Muscle of back (tissue), 3 donors: ENCODE measurements at regions not wholly inside any gene's neighbourhood (a gene's known extent, or its start where the extent isn't known, plus 50 kb on each side); places are given as distances from the start of the nearest gene placed in this dataset.
"Not testable (repeated sequence)": the region's sequence is repeated elsewhere in the genome, so short reads cannot be mapped to it uniquely, and the experiment has no call there.

Source experiments
- DNase-seq, 3 donors: peaks; one replicate each; pipeline versions ENCODE4 v3.0.0 to v3.0.0-alpha.2; 2013

- DNase-seq, result peak in 1 of 3 donors; percentile 25
These were observed 92.9 kb upstream of the FGGY start for GRCh38 chr1:59204001-59204400.

GRCh38 chr1:59206616-59207015 is 90.3 kb upstream of the FGGY start:
- DNase-seq, result not testable (repeated sequence)

GRCh38 chr1:59210430-59210829 is 86.5 kb upstream of the FGGY start:
- not testable (repeated sequence) for DNase-seq

GRCh38 chr1:59212706-59213105 is 84.2 kb upstream of the FGGY start:
- no peak for DNase-seq

GRCh38 chr1:59214248-59215208 is 82.4 kb upstream of the FGGY start:
- DNase-seq, result no peak

DNA sequence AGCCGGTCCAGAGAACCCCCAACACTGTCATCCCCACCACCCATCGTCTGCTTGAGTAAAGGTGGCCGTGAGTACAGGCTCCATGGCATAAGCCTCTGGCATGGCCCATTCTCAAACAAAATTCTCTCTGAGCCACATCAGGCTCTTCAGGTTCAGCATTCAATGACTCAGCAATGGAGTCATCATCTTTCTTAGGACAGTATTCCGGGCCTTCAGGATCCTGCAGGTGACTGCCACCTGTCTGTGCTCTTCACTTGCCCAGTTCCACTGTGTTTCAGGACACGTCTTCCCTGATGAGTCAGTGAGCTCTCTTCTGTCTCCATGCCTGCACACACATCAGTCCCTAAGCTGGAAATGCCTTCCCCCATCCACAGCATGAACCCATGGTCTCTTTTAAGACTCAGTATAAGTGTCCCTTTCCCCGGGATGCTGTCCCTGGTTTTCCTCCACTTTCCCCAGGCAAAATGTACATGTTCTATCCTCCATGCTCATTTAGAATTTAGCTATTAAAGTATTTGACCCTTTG is 81.1 kb upstream of the FGGY start:
- no peak for DNase-seq

GRCh38 chr1:59217439-59217838 is 79.5 kb upstream of the FGGY start:
- DNase-seq, result not testable (repeated sequence)

DNA sequence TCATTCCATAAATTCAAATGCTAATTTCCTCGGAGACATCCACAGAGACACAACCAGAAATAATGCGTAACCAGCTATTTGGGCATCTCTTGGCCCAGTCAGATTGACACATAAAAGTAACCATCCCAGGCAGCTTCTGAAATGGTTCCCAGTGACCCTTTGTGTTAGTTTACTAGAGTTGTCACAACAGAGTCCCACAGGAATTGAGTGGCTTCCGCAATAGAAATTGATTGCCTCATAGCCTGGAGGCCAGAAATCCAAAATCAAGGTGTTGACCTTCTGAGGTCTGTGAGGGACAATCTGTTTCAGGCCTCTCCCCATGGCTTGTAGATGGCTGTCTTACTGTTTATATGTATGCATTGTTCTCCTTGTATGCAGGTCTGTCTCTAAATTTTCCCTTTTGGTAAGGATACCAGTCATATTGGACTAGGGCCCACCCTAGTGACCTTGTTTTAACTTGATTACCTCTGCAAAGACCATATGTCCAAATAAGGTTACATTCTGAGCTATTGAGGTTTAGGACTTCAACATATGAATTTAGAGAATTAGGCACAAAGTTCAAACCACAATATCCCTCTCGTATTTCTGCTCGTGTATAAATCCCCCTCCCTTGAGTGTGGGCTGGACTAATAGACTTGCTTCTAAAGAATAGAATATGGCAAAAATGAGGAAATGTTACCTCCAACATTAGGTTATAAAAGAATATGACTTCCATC is 78.2 kb upstream of the FGGY start:
- DNase-seq, result no peak

- no peak for DNase-seq
These were observed 77.0 kb upstream of the FGGY start for GRCh38 chr1:59219916-59220315.

DNA sequence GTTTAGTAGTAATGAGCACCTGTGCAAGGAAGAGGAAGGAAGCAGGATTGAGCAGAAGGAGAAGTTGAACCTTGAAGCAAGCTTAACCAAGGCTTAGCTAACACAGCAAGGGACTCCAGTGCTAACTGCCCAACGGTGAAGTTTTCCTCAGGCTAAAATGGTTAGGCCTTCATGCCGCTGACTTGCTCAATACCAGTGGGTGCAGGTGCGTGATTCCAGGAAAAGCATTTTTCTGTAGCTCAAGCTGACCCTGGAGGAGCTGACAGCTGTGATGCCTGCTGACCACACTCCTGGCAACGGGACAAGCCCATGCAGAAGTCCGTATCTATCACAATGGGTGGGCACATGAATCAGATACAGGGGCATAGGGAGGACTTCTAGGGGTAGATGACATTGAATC is 76.5 kb upstream of the FGGY start:
- no peak for DNase-seq

- peak in 2 of 3 donors; percentile 37 to 44 for DNase-seq
These were observed 73.7 kb upstream of the FGGY start for GRCh38 chr1:59223198-59223597.

GRCh38 chr1:59223989-59224634 is 72.8 kb upstream of the FGGY start:
- DNase-seq, result no peak

DNA sequence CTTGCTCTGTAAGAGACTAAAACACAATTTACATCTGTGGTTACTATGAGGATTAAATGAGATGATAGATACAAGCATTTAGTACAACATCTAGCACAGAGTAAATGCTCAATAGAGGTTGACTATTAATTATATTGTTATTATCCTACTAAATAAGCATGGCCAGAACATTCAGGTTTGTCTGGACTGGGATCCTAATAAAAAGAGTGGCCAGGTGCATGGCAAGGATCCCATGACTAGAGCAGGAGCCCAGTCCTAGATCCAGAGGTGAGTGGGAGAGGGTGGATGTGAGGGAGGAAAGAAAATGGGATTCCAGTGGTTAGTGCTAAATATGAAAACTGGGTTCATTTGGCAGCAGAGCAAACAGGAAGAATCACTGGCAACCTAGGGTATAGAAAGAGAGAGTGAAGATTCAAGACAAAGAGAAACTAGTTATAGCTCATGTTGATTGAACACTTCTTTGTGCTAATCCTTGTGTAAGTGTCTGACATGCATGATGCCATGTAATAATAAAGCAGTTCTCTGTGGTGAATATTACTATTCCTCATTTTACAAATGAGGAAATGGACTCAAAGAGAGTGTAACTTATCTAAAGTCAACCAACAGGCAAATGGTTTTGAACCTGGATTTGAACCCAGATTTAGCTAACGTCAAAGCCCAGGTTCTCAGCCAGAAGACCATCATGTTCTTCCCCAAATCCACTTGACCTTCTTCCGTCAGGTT is 71.1 kb upstream of the FGGY start:
- no peak for DNase-seq

DNA sequence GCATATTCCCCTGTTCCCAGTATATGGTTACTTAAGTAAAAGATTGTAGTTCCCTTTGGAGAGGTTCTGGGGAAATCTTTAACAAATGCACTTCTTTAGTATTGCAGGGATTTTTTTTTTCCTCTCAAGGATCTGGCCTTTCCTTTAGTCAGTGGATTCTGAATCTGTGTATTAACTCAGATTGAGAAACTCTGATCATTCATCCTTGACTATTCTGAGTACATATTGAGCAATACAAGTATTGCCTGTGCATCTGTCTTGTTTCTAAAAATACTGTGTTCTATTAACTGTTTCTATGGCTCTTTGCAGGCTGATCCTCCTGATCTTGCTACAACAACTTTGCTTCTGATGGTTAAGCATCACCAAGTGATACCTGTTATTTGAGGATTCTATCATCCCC is 67.8 kb upstream of the FGGY start:
- DNase-seq, result peak in 1 of 3 donors; percentile 27

- no peak for DNase-seq
These were observed 66.3 kb upstream of the FGGY start for GRCh38 chr1:59230622-59231021.

DNA sequence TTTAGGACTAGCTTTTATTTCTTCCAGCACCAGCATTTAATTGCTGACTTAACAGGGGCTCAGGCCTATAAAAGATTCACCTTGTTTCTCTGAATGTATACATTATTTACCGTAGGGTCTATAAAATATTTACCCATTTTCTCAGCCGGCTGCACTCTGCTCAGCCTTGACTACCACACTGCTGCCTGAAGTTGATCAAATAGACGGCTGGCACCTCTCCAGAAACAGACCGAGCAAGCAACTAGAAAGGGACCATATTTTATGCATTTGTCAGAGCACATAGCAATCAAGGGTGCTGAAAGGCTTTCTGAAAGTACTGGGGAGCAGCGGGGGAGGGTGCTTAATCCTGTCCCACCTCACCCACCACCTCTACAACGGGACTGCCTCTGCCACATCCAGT is 64.7 kb upstream of the FGGY start:
- DNase-seq, result peak in 1 of 3 donors; percentile 37

GRCh38 chr1:59233444-59233843 is 63.5 kb upstream of the FGGY start:
- no peak for DNase-seq

GRCh38 chr1:59236721-59237545 is 60.0 kb upstream of the FGGY start:
- DNase-seq, result no peak

- no peak for DNase-seq
These were observed 59.0 kb upstream of the FGGY start for GRCh38 chr1:59237900-59238299.

DNA sequence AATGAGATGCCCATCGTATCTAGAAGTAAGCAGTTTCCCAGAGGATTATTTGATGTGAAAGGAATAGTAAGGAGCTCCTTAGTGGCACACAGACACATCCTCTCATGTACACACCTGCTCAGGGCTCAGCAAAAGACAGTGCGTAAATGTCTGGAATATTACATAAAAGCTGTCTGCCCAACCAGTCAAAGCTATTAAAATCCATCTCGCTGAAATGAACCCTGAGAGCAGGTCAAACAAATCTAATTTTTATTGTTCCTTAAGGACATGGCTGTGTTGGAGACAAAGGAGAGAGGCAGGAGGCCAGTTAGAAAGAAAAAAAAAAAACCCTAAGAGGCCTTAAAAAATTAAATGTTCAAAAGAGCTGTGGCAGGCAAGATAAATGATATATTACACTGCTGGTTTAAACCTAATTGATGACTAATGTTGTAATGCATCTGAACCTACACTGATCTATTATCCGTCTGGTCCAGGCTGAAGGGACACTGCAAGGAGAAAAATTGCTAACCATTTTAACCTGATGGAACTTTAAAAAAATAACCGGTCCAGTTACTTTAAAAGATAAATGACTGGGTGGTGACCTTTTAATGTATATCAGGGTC is 58.5 kb upstream of the FGGY start:
- no peak for DNase-seq
